C4-2B (cell line): ENCODE measurements at regions not wholly inside any gene's neighbourhood (a gene's known extent, or its start where the extent isn't known, plus 50 kb on each side); places are given as distances from the start of the nearest gene placed in this dataset.
"Not testable (repeated sequence)": the region's sequence is repeated elsewhere in the genome, so short reads cannot be mapped to it uniquely, and the experiment has no call there.

Source experiments
- ZFX ChIP-seq: fragments of 450-650 bp; IDR thresholded peaks from 2 replicates; pipeline ENCODE4 v1.6.1; 2017
- TF ChIP-seq, protein P1 (sequence below): fragments of 450-650 bp; conservative IDR thresholded peaks from 2 replicates; pipeline ENCODE4 v1.5.1; 2017; ENCODE audit warnings: mild to moderate bottlenecking

DNA sequence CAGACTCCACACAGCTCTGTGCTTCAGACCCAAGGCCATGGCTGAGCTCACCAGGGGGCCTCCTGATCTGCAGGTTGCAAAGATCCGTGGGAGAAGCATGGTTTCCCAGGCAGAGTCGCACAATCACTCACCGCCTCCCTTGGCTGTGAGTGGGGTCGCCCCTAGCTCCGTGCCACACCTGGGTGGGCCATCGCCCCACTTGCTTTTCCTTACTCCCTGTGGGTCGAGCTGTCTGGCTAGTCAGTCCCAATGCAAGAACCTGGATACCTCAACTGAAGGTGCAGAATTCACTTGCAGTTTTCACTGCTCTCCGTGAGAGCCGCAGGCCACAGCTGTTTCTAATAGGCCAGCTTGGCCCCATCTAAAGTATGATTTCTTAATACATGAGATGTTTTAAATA is 319.6 kb downstream of the CACNA1B start:
- TF ChIP-seq, protein P1, sequence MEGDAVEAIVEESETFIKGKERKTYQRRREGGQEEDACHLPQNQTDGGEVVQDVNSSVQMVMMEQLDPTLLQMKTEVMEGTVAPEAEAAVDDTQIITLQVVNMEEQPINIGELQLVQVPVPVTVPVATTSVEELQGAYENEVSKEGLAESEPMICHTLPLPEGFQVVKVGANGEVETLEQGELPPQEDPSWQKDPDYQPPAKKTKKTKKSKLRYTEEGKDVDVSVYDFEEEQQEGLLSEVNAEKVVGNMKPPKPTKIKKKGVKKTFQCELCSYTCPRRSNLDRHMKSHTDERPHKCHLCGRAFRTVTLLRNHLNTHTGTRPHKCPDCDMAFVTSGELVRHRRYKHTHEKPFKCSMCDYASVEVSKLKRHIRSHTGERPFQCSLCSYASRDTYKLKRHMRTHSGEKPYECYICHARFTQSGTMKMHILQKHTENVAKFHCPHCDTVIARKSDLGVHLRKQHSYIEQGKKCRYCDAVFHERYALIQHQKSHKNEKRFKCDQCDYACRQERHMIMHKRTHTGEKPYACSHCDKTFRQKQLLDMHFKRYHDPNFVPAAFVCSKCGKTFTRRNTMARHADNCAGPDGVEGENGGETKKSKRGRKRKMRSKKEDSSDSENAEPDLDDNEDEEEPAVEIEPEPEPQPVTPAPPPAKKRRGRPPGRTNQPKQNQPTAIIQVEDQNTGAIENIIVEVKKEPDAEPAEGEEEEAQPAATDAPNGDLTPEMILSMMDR, result not testable (repeated sequence)
- not testable (repeated sequence) for TF ChIP-seq ZFX
